Neutrophil (primary cell): ENCODE measurements at regions not wholly inside any gene's neighbourhood (a gene's known extent, or its start where the extent isn't known, plus 50 kb on each side); places are given as distances from the start of the nearest gene placed in this dataset.
"Not testable (repeated sequence)": the region's sequence is repeated elsewhere in the genome, so short reads cannot be mapped to it uniquely, and the experiment has no call there.

Experiments used
- H3K27ac ChIP-seq: fragments of 200-600 bp; sonication (generic); 2 replicates; pipeline ENCODE4 v1.5.1; 2016; ENCODE audit warnings: mild to moderate bottlenecking, moderate library complexity
- H3K27me3 ChIP-seq: fragments of 200-600 bp; sonication (generic); 2 replicates; pipeline ENCODE4 v1.6.0; 2016; ENCODE audit warnings: mild to moderate bottlenecking
- H3K36me3 ChIP-seq: fragments of 200-600 bp; sonication (generic); 2 replicates; pipeline ENCODE4 v1.5.1; 2017
- H3K4me1 ChIP-seq, 2 experiments: fragments of 200-600 bp in 1 of 2; sonication (generic) in 1 of 2; 1 replicate in 1 of 2; 2 replicates in 1 of 2; pipeline versions ENCODE4 v1.5.1 to v1.6.1; 2013 to 2016; ENCODE audit warnings: low read depth in 1 of 2, low read length in 1 of 2, mild to moderate bottlenecking in 1 of 2, moderate library complexity in 1 of 2; ENCODE audit not compliant: control insufficient read depth in 1 of 2, insufficient read depth in 1 of 2
- H3K4me3 ChIP-seq, 2 experiments: fragments of 200-600 bp in 1 of 2; sonication (generic) in 1 of 2; 1 replicate in 1 of 2; 2 replicates in 1 of 2; pipeline ENCODE4 v1.5.1; 2013 to 2016; ENCODE audit warnings: low read depth in 1 of 2, low read length in 1 of 2, mild to moderate bottlenecking in 1 of 2, moderate library complexity in 1 of 2
- H3K9me3 ChIP-seq: fragments of 200-600 bp; sonication (generic); 2 replicates; pipeline ENCODE4 v1.5.1; 2016
- CTCF ChIP-seq: fragments of 200-600 bp; sonication (generic); IDR thresholded peaks from 2 replicates; pipeline ENCODE4 v1.5.1; 2016; ENCODE audit warnings: antibody characterized with exemption

- not testable (repeated sequence) for H3K4me3 ChIP-seq, H3K9me3 ChIP-seq, H3K27me3 ChIP-seq, H3K36me3 ChIP-seq
- H3K4me1 ChIP-seq = peaks cover 0 to 13% of the 10 kb centered on the region in 2 experiments
- H3K27ac ChIP-seq = peak overlapping the region; percentile 57
Measured at GRCh38 chr1:273772-274171, 177.7 kb downstream of the OR4F29 start.

GRCh38 chr1:267815-268214 lies 183.7 kb downstream of the OR4F29 start:
- H3K4me1 ChIP-seq, H3K27ac ChIP-seq, H3K9me3 ChIP-seq, H3K4me3 ChIP-seq, H3K36me3 ChIP-seq, H3K27me3 ChIP-seq: not testable (repeated sequence)
- TF ChIP-seq CTCF = peak; percentile 41
